ENCODE measurements at regions not wholly inside any gene's neighbourhood (a gene's known extent, or its start where the extent isn't known, plus 50 kb on each side); places are given as distances from the start of the nearest gene placed in this dataset.
A peak's percentile ranks its signal among the peaks of the same experiment; 100 is the strongest.

DNA sequence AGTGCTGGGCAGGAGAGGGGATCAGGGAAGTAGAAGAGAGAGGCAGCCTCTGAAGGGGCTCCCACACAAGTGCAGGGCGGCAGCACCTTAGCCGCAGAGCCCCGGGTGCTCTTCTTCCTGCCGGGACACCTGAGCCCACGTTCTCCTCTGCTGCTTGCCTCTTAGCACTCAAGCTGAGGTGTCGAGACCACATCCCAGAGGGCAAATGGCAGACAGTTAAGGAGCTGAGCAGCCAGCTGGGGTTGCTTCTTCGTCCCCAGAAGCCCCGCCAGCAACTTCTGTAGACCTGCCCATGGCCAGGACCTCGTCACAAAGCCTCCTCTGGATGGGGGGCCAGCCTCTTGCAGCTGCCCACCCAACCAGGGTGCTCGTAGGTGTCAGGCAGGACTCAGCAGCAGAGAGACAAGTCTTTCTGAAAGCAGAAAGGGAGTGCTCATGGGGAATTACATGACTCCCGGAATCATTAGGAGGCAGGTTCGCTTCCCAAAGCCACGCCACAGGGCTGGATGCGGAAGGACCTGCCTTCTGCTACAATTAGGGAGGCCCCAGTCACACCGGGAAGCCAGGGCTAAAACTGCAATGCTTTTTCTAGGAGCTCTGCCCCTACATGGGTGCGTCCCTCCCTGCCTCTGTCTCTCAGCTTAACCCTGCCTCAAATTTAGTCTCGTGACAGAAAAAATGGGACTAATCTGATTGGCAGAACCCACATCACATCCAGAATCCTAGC is 141.4 kb upstream of the RAB4A start:
- no peak overlapping the region for H3K27ac ChIP-seq (ENCODE audit: low read length)
- H3K4me1 ChIP-seq (ENCODE audit: control insufficient read depth, insufficient read depth, low read length) = peaks cover 55% of the 10 kb centered on the region
- no peak overlapping the region for H3K4me3 ChIP-seq (ENCODE audit: low read length)
- Mint-ChIP-seq H3K9me3 (peaks cover 0 to 5% of the 10 kb centered on the region in 2 donors), H3K36me3 (peaks cover 9% of the 10 kb centered on the region), H3K27ac (peak overlapping the region in 1 of 2 donors; percentile 0), H3K4me1 (peaks cover 51 to 55% of the 10 kb centered on the region in 2 donors), H3K4me3 (peak overlapping the region; percentile 76), H3K27me3 (ENCODE audit: low read depth in 2 of 2) (peaks cover 10 to 13% of the 10 kb centered on the region in 2 donors)
- peaks cover 1% of the 10 kb centered on the region for H3K9me3 ChIP-seq (ENCODE audit: control insufficient read depth, insufficient read depth, low read length)
- DNase-seq = peak; percentile 39 to 77
- H3K36me3 ChIP-seq (ENCODE audit: control insufficient read depth, insufficient read depth, low read length) = no peaks in the 10 kb centered on the region
- intact Hi-C loops (cut with micrococcal nuclease) = no loop called here
- ATAC-seq = peak; percentile 82 to 94 (median 89)
- 39% methylated on average over 17 of the region's 17 CpGs for WGBS (ENCODE audit: insufficient coverage)
- peaks cover 4% of the 10 kb centered on the region for H3K27me3 ChIP-seq (ENCODE audit: control insufficient read depth, insufficient read depth, low read length)
- TF ChIP-seq, protein P1, sequence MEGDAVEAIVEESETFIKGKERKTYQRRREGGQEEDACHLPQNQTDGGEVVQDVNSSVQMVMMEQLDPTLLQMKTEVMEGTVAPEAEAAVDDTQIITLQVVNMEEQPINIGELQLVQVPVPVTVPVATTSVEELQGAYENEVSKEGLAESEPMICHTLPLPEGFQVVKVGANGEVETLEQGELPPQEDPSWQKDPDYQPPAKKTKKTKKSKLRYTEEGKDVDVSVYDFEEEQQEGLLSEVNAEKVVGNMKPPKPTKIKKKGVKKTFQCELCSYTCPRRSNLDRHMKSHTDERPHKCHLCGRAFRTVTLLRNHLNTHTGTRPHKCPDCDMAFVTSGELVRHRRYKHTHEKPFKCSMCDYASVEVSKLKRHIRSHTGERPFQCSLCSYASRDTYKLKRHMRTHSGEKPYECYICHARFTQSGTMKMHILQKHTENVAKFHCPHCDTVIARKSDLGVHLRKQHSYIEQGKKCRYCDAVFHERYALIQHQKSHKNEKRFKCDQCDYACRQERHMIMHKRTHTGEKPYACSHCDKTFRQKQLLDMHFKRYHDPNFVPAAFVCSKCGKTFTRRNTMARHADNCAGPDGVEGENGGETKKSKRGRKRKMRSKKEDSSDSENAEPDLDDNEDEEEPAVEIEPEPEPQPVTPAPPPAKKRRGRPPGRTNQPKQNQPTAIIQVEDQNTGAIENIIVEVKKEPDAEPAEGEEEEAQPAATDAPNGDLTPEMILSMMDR (IDR thresholded peaks at IDR 0.05) = no peak

DNA sequence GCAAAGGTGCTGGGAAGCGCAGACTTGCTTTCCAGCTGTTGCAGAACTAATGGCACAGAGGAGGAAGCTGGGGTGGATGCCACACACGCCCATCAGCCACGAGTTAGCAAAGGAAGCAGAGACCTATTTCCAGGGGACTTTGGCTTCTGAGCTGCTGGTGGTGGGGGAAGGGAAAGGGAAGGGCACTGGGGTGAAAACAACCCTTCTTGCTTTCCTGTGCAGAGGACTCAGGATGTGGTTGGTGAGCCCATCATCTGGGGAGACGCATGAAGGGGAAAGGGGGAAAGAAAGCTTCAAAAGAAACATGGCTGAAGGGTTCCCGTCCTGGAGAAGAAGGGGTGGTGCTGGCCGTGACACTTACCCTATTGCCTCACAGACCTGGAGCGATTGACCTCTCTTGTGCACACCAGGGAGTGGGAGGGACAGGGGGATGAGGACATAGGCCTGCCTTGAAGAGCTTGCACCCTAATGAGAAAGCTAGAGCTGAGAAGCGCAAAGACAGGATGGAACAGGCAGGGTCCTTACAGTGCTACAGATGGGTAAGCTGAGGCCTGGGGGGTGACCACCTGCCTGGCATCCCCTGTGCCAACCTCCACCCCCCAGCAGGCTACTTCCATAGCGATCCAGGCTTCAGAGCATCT is 140.8 kb upstream of the RAB4A start:
- DNase-seq (peak in 1 of 2 donors; percentile 63), ATAC-seq (peak; percentile 19 to 39 (median 20))
- Mint-ChIP-seq H3K4me1 (peaks cover 51 to 55% of the 10 kb centered on the region in 2 donors), H3K4me3 (peak overlapping the region; percentile 75), H3K36me3 (peaks cover 11% of the 10 kb centered on the region), H3K27me3 (ENCODE audit: low read depth in 2 of 2) (peaks cover 10 to 13% of the 10 kb centered on the region in 2 donors), H3K27ac (peak overlapping the region in 1 of 2 donors; percentile 0), H3K9me3 (peaks cover 0 to 5% of the 10 kb centered on the region in 2 donors)
- Histone ChIP-seq H3K27me3 (ENCODE audit: control insufficient read depth, insufficient read depth, low read length) (peaks cover 4% of the 10 kb centered on the region), H3K4me1 (ENCODE audit: control insufficient read depth, insufficient read depth, low read length) (peaks cover 55% of the 10 kb centered on the region), H3K4me3 (ENCODE audit: low read length) (no peak overlapping the region), H3K9me3 (ENCODE audit: control insufficient read depth, insufficient read depth, low read length) (peaks cover 8% of the 10 kb centered on the region), H3K36me3 (ENCODE audit: control insufficient read depth, insufficient read depth, low read length) (no peaks in the 10 kb centered on the region), H3K27ac (ENCODE audit: low read length) (no peak overlapping the region)
- 30% methylated on average over 9 of the region's 9 CpGs for WGBS (ENCODE audit: insufficient coverage)
- TF ChIP-seq, protein P1 (IDR thresholded peaks at IDR 0.05) = no peak
- intact Hi-C loops (cut with micrococcal nuclease) = no loop called here

DNA sequence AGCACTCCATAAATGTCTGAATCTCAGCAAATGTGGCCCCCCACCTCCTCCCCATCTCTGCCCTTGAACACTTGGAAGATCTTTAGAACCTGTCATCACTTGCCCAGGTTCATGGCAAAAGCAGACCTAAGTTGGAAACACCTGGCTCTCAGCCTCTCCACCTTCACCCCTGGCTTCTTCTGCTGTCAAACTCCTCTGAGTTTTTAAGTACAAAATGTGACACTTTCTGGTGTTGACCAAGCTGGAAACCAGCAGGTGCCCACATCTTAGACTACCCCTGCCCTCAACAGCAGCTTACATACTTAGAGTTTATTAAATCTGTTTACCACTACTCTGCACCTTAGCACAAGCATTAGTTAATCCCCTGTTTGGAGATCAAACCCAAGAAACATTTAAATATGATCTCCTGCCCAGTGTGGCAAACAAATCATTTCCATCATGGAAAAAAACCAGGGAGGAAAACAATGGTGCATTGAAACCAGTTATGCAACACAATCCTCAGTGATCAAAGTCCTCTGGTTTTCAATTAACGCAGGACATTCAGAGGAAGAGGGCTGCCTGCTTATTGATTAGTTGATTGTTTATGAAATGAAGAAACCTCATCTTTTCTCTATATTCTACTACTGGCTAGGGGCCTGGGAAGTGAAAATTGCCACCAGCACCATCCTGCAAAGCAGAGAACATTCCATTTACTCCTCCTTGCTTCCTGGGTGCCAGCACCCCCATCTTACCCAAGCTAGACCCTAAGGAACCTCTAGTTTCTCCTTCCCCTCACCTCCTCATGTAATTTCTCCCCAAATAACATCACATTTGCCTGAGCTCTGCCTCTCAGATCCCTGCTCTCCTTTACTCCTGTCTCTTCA is 139.4 kb upstream of the RAB4A start:
- H3K27ac Mint-ChIP-seq = peak overlapping the region in 1 of 2 donors; percentile 6
- no peaks in the 10 kb centered on the region for H3K36me3 ChIP-seq (ENCODE audit: control insufficient read depth, insufficient read depth, low read length)
- H3K4me1 ChIP-seq (ENCODE audit: control insufficient read depth, insufficient read depth, low read length) = peaks cover 55% of the 10 kb centered on the region
- no CpG with 5 or more reads among the region's 1 CpG for WGBS (ENCODE audit: insufficient coverage)
- H3K4me3 Mint-ChIP-seq = peak overlapping the region; percentile 75
- H3K36me3 Mint-ChIP-seq = peaks cover 20% of the 10 kb centered on the region
- H3K9me3 Mint-ChIP-seq = peaks cover 0 to 5% of the 10 kb centered on the region in 2 donors
- peaks cover 4% of the 10 kb centered on the region for H3K27me3 ChIP-seq (ENCODE audit: control insufficient read depth, insufficient read depth, low read length)
- peak in 1 of 2 donors; percentile 38 for DNase-seq
- H3K9me3 ChIP-seq (ENCODE audit: control insufficient read depth, insufficient read depth, low read length) = peaks cover 15% of the 10 kb centered on the region
- H3K27ac ChIP-seq (ENCODE audit: low read length) = no peak overlapping the region
- intact Hi-C loops (cut with micrococcal nuclease) = no loop called here
- H3K27me3 Mint-ChIP-seq (ENCODE audit: low read depth in 2 of 2) = peaks cover 10 to 13% of the 10 kb centered on the region in 2 donors
- TF ChIP-seq, protein P1 (IDR thresholded peaks at IDR 0.05) = no peak
- ATAC-seq = peak in 2 of 3 donors; percentile 14 to 17
- peaks cover 51 to 55% of the 10 kb centered on the region in 2 donors for H3K4me1 Mint-ChIP-seq
- no peak overlapping the region for H3K4me3 ChIP-seq (ENCODE audit: low read length)
